SU-DHL-6 (cell line): ENCODE measurements at regions not wholly inside any gene's neighbourhood (a gene's known extent, or its start where the extent isn't known, plus 50 kb on each side); places are given as distances from the start of the nearest gene placed in this dataset.

Experiments
- EZH2phosphoT487 ChIP-seq: fragments of 200-600 bp; sonication (generic), shearing (Covaris generic); conservative IDR thresholded peaks from 2 replicates; pipeline ENCODE4 v1.6.1; 2018; ENCODE audit warnings: mild to moderate bottlenecking, antibody characterized with exemption, low read length, moderate library complexity, mixed read lengths
- TF ChIP-seq, protein P1 (sequence below): fragments of 200-600 bp; sonication (generic); IDR thresholded peaks from one replicate; pipeline ENCODE4 v1.5.1; 2017; ENCODE audit warnings: antibody characterized with exemption, mild to moderate bottlenecking, low read length, moderate library complexity; ENCODE audit not compliant: insufficient read depth, poor library complexity, severe bottlenecking

DNA sequence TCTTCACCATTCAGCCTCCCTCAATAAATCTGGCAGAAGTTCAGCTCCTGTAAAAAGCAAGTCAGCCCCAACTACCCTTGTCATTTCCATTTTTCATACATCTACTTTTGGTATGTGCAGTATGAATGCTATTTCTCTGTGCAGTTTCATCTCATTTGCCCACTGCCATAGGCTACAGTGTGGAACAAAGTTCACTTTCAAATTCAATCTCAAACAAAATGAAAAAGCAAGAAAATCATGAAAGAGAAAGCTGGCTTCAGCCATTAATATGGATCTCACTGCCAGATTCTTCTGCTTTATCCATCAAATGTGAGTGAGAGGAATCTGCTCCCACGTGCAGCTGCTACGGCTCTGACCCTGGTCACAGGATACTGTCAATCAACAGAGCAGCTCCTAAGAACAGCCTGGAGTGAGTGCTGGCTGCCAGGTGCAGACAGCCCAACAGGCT, 494.2 kb downstream of the ZNF608 start:
- TF ChIP-seq, protein P1, sequence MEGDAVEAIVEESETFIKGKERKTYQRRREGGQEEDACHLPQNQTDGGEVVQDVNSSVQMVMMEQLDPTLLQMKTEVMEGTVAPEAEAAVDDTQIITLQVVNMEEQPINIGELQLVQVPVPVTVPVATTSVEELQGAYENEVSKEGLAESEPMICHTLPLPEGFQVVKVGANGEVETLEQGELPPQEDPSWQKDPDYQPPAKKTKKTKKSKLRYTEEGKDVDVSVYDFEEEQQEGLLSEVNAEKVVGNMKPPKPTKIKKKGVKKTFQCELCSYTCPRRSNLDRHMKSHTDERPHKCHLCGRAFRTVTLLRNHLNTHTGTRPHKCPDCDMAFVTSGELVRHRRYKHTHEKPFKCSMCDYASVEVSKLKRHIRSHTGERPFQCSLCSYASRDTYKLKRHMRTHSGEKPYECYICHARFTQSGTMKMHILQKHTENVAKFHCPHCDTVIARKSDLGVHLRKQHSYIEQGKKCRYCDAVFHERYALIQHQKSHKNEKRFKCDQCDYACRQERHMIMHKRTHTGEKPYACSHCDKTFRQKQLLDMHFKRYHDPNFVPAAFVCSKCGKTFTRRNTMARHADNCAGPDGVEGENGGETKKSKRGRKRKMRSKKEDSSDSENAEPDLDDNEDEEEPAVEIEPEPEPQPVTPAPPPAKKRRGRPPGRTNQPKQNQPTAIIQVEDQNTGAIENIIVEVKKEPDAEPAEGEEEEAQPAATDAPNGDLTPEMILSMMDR, result no peak
- no peak for TF ChIP-seq EZH2phosphoT487
